ENCODE measurements at regions not wholly inside any gene's neighbourhood (a gene's known extent, or its start where the extent isn't known, plus 50 kb on each side); places are given as distances from the start of the nearest gene placed in this dataset.

- 67 to 71% methylated on average over 2 of the region's 2 CpGs for WGBS, 2 donors
- intact Hi-C loops (cut with DNase I), result no loop called here
These were observed 493.8 kb upstream of the NECTIN3 start for GRCh38 chr3:110577854-110578253.

GRCh38 chr3:110579840-110580550, 491.6 kb upstream of the NECTIN3 start:
- TF ChIP-seq CTCF (IDR thresholded peaks at IDR 0.05), result no peak
- Histone ChIP-seq H3K9me3 (no peaks in the 10 kb centered on the region), H3K4me1 (no peaks in the 10 kb centered on the region), H3K4me3 (no peak overlapping the region), H3K36me3 (no peaks in the 10 kb centered on the region), H3K27ac (no peak overlapping the region), H3K27me3 (no peaks in the 10 kb centered on the region)
- 77 to 88% methylated on average over 4 of the region's 4 CpGs for WGBS, 2 donors
- no peak for FAIRE-seq
- no peak for ATAC-seq
- no peak for DNase-seq
- intact Hi-C loops (cut with DNase I), result no loop called here

More at GRCh38 chr3:110577854-110578253, 493.8 kb upstream of the NECTIN3 start:
- no peak for TF ChIP-seq CTCF (IDR thresholded peaks at IDR 0.05)
- Histone ChIP-seq H3K36me3 (no peaks in the 10 kb centered on the region), H3K9me3 (no peaks in the 10 kb centered on the region), H3K27ac (no peak overlapping the region), H3K27me3 (no peaks in the 10 kb centered on the region), H3K4me1 (no peaks in the 10 kb centered on the region), H3K4me3 (no peak overlapping the region)
- ATAC-seq (no peak), DNase-seq (no peak), FAIRE-seq (no peak)

- WGBS, 2 donors, result 34 to 44% methylated on average over 3 of the region's 3 CpGs
- Histone ChIP-seq H3K27me3 (no peaks in the 10 kb centered on the region), H3K4me3 (no peak overlapping the region), H3K27ac (no peak overlapping the region), H3K36me3 (no peaks in the 10 kb centered on the region), H3K4me1 (no peaks in the 10 kb centered on the region), H3K9me3 (no peaks in the 10 kb centered on the region)
- no peak for FAIRE-seq
- TF ChIP-seq CTCF (IDR thresholded peaks at IDR 0.05), result no peak
- intact Hi-C loops (cut with DNase I), result no loop called here
- DNase-seq, result no peak
- ATAC-seq, result no peak
These were observed 488.2 kb upstream of the NECTIN3 start for GRCh38 chr3:110583373-110583935.

GRCh38 chr3:110588906-110589305, 482.7 kb upstream of the NECTIN3 start:
- no peaks in the 10 kb centered on the region for H3K4me1 ChIP-seq
- no peaks in the 10 kb centered on the region for H3K36me3 ChIP-seq
- no peaks in the 10 kb centered on the region for H3K9me3 ChIP-seq
- intact Hi-C loops (cut with DNase I), result no loop called here
- TF ChIP-seq CTCF (IDR thresholded peaks at IDR 0.05), result no peak
- ATAC-seq (no peak), FAIRE-seq (no peak), DNase-seq (no peak)
- H3K27ac ChIP-seq, result no peak overlapping the region
- WGBS, 2 donors, result 71 to 74% methylated on average over 3 of the region's 3 CpGs
- H3K27me3 ChIP-seq, result no peaks in the 10 kb centered on the region
- H3K4me3 ChIP-seq, result no peak overlapping the region

GRCh38 chr3:110589341-110589740, 482.3 kb upstream of the NECTIN3 start:
- TF ChIP-seq CTCF (IDR thresholded peaks at IDR 0.05), result no peak
- H3K27me3 ChIP-seq, result no peaks in the 10 kb centered on the region
- no peaks in the 10 kb centered on the region for H3K4me1 ChIP-seq
- H3K36me3 ChIP-seq, result no peaks in the 10 kb centered on the region
- H3K9me3 ChIP-seq, result no peaks in the 10 kb centered on the region
- DNase-seq, result no peak
- no peak overlapping the region for H3K27ac ChIP-seq
- intact Hi-C loops (cut with DNase I), result no loop called here
- H3K4me3 ChIP-seq, result no peak overlapping the region
- no peak for ATAC-seq
- no peak for FAIRE-seq

Data from pancreas (tissue), 10 donors.